HG03108 (cell line): ENCODE measurements at regions not wholly inside any gene's neighbourhood (a gene's known extent, or its start where the extent isn't known, plus 50 kb on each side); places are given as distances from the start of the nearest gene placed in this dataset.
"Not testable (repeated sequence)": the region's sequence is repeated elsewhere in the genome, so short reads cannot be mapped to it uniquely, and the experiment has no call there.

Experiments used
- ATAC-seq: cut with Tn5 transposase; IDR thresholded peaks from one replicate; pipeline ENCODE4 v1.9.1; 2021; ENCODE audit warnings: moderate library complexity; ENCODE audit not compliant: unreplicated experiment

GRCh38 chr2:83901317-83901716, 557.8 kb downstream of the SUCLG1 start:
- no peak for ATAC-seq

DNA sequence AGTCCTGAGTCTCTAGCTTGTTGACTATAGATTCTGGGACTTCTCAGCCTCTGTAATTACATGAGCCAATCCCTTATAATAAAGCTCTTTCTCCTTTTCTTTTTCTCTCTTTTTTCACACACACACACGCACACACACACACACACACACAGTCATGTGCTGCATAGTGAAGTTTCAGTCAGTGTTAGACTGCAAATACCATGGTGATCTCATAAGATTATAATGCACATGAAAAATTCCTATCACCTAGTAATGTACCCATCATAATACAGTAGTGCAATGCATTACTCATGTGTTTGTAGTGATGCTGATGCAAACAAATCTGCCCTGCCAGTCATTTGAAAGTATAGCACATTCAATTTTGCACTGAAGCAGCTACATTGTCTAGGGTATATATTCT, 558.2 kb downstream of the SUCLG1 start:
- ATAC-seq, result no peak

- ATAC-seq, result no peak
Observed at GRCh38 chr2:83899271-83899670, 559.8 kb downstream of the SUCLG1 start.

GRCh38 chr2:83894976-83895375, 564.1 kb downstream of the SUCLG1 start:
- no peak for ATAC-seq

DNA sequence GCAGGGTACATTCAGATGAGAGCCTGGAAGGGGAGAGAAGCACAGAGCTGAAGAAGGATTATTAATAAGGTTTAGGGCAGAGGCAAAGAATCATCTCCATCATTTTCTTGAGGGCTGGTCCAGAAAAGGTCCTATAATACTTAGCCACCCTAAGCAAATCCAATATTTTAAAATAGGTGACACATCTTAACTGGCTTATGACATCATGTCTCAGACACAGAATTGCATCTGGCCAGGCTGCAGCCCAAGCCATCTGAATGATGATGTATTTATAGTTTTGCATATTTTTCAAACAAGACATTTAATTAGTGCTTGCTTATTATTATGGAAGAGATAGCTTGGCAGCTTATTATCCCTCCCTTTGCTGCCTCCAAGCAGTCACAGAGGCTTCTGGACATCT, 571.3 kb downstream of the SUCLG1 start:
- ATAC-seq, result no peak

DNA sequence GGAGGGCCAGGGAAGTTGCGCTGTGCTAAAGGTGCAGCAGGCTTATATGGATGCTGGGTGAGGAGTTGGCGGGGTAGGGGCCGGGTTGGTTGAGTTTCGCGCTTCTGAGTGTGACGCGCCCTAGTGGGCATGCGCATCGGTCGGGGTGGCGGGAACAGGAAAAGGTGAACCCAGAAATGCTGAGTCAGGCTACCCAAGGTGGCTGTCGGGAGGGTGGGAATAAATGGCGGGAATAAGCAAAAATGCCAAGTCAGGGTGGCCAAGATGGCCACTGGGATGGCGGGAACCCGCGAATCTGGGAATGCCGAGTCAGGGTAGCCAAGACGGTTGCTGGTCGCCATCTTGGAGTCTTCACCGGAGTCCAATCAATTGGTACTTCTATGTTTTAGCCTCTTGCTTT, 580.0 kb downstream of the SUCLG1 start:
- ATAC-seq, result no peak

DNA sequence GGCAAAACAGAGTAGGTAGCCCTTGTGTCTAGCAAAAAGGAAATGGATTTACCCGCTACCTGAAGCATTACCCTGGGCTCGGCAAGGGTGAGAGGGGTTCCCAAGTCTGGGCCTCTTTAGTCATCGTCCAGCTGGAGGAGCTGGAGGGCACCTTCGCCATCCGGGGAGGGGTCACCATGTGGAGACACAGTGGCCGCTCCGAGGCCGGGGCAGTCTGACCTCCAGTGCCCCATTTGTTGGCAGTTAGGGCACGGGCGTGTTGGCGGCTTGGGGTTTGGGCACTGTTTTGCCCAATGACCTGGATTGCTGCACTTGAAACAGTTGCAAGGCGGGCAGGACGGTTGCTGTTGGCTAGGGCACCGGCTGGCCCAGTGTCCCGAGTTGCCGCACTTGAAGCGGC, 581.8 kb downstream of the SUCLG1 start:
- not testable (repeated sequence) for ATAC-seq

DNA sequence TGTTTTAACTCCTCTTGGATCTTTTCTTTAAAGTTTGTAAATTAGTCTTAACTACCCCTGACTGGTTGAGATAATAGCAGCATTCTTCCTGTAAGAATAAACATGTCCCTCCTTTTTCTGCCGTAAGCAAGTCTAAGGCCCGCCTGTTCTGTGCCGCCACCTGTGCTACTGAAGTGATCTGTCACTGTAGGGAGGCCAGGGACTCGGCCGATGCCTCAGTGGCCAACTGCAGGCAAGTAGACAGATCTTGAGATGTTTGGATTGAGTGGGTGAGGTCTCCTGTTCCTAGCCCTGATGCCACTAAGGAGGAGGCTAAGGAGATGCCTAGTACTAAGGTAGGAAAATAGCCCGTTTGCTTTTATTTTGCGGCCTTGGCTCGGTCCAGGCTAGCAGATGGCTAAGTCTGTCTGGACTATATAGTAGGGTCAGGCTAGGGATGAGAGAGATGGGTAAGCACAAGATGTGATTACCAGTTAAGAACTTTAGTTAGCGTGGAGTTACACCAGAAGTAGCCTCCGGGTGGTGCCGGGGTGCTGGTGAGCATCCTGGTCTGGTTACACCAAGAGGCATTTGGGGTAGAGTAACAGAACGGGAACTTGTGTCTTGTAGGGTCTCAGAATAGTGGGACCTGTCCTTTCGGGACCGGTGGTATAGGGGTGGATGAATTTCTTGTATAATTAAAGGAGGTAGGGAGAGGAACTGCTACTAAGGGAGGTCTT, 584.2 kb downstream of the SUCLG1 start:
- ATAC-seq, result no peak

- ATAC-seq, result no peak
Observed at GRCh38 chr2:83874066-83874465, 585.0 kb downstream of the SUCLG1 start.

DNA sequence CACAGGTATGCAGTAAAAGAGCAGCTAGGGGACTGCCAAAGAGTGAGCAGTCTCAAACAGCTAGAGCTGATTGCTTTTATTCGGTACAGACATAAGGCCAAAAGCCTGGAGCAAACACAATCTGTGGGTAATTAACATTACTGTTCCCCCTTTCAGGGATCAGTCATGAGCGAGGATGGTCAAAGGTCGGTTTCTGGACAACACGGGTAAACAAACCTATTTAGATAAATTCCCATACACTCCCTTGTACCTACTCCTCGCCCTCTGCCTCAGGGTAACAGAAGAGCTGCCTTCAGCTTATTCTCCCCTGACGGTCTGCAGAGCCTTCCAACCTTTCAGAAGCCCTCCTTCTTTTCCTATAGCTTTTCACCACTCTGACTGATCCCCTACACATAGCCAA, 586.0 kb downstream of the SUCLG1 start:
- no peak for ATAC-seq

GRCh38 chr2:83866211-83866610, 592.9 kb downstream of the SUCLG1 start:
- no peak for ATAC-seq

GRCh38 chr2:83862600-83862999, 596.5 kb downstream of the SUCLG1 start:
- ATAC-seq, result no peak

- ATAC-seq, result no peak
Observed at GRCh38 chr2:83860320-83860719, 598.8 kb downstream of the SUCLG1 start.

DNA sequence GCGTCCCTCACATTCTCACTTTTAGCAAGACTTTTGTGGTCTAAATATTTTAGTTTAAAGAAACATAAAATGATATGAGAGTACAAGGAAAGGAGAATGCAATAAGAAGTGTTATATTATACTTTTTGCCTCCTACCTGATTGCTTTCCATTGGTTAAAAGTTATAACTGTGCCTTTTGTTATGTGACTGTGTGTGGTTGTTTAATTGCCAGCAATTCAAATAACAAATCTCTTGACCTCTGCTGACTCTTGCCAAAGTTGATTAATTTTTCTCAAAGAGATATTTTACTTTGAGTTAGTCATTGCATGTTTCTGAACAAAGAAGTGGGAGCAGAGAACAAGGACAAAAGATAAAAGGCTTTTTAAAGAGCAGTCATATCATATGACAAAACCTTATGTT, 599.5 kb downstream of the SUCLG1 start:
- ATAC-seq, result no peak

GRCh38 chr2:83851066-83851465, 608.0 kb downstream of the SUCLG1 start:
- ATAC-seq, result no peak

GRCh38 chr2:83850071-83850725, 608.9 kb downstream of the SUCLG1 start:
- ATAC-seq, result no peak

DNA sequence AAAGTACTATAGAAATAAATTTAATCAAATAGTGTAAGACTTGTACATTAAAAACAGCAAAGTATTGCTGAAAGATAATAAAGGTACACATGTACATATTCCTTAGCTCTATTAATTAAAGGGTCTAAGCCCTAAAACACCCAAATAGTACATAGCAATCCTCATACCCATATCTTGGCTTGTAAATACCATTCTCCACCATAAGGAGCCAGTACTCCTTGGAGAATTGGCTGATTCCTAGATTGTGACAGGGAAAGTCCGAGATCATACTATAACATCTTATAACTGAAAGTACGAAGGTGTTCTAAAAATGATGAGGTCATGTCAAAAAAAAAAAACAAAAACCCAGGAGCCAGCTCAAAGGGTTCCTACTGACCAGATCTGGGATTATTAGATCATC, 614.6 kb downstream of the SUCLG1 start:
- ATAC-seq, result no peak

DNA sequence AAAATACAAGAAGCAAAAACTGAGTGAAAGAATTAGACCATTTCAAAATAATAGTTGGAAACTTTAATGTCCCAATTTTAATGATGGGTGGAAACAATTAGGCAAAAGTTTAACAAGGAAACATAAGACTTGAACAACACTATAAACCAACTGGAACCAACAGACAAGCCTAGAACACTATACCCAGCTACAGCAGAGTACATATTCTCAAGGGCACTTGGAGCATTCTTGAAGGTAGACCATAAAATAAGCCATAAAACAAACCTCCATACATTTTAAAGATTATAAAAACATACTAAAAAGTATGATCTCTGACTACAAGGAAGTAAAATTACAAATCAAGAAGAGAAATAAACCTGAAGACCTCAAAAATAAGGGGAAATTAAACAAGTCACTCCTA, 616.7 kb downstream of the SUCLG1 start:
- ATAC-seq, result no peak

DNA sequence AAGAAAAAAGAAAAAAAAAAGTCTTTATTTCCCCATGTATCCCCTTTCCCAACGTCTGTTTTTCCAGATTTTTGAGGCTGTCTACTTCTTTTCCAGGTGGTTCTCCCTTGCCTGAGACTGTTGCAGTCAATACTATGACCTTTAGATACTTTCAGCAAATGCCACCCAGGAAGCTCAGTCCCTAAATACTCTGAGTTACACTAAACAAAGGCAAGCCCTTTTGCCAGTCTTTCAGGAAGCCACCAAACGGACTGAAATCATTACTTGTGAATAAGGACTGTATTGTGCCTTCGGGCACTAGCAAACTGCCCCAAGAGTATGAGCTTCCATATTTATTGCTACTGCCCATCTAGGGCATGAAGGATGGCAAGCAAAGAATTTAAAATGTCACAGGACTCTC, 621.3 kb downstream of the SUCLG1 start:
- ATAC-seq, result no peak

DNA sequence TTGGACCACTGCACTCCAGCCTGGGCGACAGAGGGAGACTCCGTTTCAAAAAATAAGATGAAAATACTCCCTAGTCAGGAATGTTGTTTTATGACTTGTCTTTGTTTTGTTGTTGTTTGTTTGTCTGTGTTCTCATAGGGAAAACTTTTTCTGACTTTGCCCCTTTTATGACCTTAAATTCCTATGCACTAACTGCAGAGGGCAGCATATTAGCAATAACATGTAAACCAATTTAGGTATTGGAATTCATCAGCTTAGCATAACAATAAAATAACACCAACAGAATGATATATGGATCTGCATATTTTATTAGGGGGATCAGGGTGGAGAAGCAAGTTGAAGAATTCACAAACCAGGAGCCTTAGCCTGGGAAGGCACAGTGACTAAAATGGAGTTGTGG, 631.5 kb downstream of the SUCLG1 start:
- no peak for ATAC-seq

DNA sequence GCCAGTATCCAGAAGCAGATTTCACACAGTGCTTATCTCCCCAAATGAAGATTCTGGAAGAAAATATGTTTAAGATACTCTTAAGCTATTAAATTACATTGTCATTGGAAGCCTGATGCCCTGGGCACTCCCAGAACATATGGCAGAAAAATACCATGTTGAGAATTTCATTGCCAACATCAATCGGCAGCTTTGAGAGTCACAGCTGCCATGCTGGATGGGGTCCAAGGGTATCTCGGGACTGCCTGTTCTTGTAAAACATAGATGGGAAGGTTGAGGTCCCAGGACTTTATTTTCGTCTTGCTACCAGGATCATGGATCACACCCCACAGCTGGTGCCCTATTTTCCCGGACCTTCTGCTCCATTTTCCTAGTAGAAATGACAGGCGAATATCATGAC, 632.5 kb downstream of the SUCLG1 start:
- no peak for ATAC-seq

GRCh38 chr2:83823229-83823628, 635.9 kb downstream of the SUCLG1 start:
- no peak for ATAC-seq

DNA sequence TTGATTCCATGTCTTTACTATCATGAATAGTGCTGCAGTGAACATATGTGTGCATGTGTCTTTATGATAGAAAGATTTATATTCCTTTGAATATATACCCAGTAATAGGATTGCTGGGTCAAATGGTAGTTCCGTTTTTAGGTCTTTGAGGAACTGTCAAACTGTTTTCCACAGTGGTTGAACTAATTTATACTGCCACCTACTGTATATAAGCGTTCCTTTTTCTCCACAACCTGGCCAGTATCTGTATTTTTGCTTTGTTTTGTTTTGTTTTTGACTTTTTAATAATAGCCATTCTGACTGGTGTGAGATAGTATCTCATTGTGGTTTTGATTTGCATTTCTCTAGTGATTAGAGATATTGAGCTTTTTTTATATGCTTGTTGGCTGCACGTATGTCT, 641.6 kb downstream of the SUCLG1 start:
- ATAC-seq, result no peak
